ENCODE measurements at regions not wholly inside any gene's neighbourhood (a gene's known extent, or its start where the extent isn't known, plus 50 kb on each side); places are given as distances from the start of the nearest gene placed in this dataset.

DNA sequence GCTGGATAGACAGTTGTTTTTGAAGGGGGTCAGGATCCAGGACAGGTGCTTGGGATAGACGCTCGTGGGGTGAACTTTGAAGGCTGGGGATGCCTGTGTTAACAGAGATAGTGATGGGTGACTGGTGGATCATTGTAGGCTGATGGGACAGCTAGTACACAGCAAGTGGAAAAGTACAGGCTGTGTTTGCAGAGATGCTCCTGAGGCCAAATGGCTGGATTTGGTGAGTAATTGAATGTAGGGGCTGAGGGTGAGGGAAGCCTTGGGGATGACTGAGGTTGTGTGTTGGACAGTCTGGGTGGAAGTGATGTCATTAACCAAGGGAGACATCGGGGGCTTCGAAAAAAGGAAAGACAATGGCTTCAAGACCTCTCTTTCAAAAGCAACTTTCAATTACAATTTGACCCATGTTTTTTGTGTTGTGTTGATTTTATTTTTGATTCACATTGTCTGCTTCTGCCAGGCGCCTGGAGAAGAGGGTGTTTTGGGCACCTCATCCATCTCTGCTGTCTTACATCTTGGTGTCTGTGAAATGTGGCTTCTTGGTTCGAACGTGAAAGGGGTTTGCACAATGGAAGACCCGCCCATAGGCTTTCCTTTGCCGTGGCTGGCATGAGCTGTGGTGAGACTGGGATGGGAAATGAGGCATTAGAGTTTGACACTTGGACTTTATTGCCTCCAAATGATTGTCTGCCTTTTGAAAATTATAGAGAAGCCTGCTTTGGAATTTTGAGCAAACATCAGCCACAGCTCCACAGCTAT is 147.5 kb downstream of the FOXD2 start:
- H3K4me3 ChIP-seq (ENCODE audit: extremely low read depth, insufficient read depth, low read length, poor library complexity, severe bottlenecking) = no peak overlapping the region
- 85 to 88% methylated on average over 5 to 6 of the region's 9 CpGs for WGBS, 2 experiments (ENCODE audit: insufficient coverage in 2 of 2)
- no peaks in the 10 kb centered on the region for H3K9me3 ChIP-seq (ENCODE audit: control insufficient read depth, low read length)
- H3K27ac ChIP-seq (ENCODE audit: low read depth, low read length, severe bottlenecking) = no peak overlapping the region
- H3K36me3 ChIP-seq (ENCODE audit: control insufficient read depth, insufficient read depth, low read length) = no peaks in the 10 kb centered on the region
- H3K4me1 ChIP-seq (ENCODE audit: control insufficient read depth, insufficient read depth, low read length, poor library complexity, severe bottlenecking) = peaks cover 43% of the 10 kb centered on the region

DNA sequence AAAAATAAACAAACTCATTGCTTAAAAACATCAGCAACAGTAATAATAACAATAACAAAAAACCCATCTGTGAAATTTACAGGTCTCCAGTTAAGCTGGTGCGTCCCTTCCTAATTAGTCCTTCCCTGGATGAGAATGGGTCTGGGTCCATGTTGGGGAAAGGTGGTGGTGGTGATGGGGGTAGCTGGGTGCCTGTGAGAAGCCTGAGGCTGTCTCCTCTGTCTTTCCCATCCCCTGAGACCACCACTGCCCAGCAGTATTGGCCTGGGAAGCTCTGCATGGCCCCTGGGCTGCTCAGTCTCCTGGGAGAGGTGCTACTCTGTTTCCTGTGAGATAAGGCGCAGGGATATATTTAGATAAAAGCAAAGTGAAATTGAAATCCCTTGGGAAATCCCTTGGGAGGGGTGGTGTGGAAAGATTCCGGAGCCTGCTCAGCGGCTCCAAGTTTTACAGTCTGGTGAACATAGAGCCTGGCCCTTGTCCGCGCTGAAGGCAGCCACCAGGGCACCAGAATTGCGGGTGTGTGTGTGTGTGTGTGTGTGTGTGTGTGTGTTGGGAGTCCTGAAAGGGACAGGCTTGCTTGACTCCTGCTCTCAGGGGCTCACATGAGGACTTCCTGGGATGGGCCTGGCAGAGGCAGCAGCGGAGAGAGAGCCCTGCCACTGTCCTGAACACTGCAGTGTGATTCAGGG is 150.2 kb downstream of the FOXD2 start:
- Histone ChIP-seq H3K4me3 (ENCODE audit: extremely low read depth, insufficient read depth, low read length, poor library complexity, severe bottlenecking) (no peak overlapping the region), H3K4me1 (ENCODE audit: control insufficient read depth, insufficient read depth, low read length, poor library complexity, severe bottlenecking) (peaks cover 35% of the 10 kb centered on the region), H3K36me3 (ENCODE audit: control insufficient read depth, insufficient read depth, low read length) (no peaks in the 10 kb centered on the region), H3K27ac (ENCODE audit: low read depth, low read length, severe bottlenecking) (peak overlapping the region; percentile 58), H3K9me3 (ENCODE audit: control insufficient read depth, low read length) (no peaks in the 10 kb centered on the region)
- 89 to 100% methylated on average over 2 to 5 of the region's 8 CpGs for WGBS, 2 experiments (ENCODE audit: insufficient coverage in 2 of 2)

GRCh38 chr1:47590523-47591225 is 152.8 kb downstream of the FOXD2 start:
- peaks cover 23% of the 10 kb centered on the region for H3K4me1 ChIP-seq (ENCODE audit: control insufficient read depth, insufficient read depth, low read length, poor library complexity, severe bottlenecking)
- no peak overlapping the region for H3K27ac ChIP-seq (ENCODE audit: low read depth, low read length, severe bottlenecking)
- WGBS, 2 experiments (ENCODE audit: insufficient coverage in 2 of 2) = 61 to 77% methylated on average over 6 to 8 of the region's 8 CpGs
- H3K36me3 ChIP-seq (ENCODE audit: control insufficient read depth, insufficient read depth, low read length) = no peaks in the 10 kb centered on the region
- H3K4me3 ChIP-seq (ENCODE audit: extremely low read depth, insufficient read depth, low read length, poor library complexity, severe bottlenecking) = no peak overlapping the region
- H3K9me3 ChIP-seq (ENCODE audit: control insufficient read depth, low read length) = no peaks in the 10 kb centered on the region

GRCh38 chr1:47591801-47592200 is 154.0 kb downstream of the FOXD2 start:
- Histone ChIP-seq H3K4me3 (ENCODE audit: extremely low read depth, insufficient read depth, low read length, poor library complexity, severe bottlenecking) (no peak overlapping the region), H3K4me1 (ENCODE audit: control insufficient read depth, insufficient read depth, low read length, poor library complexity, severe bottlenecking) (peaks cover 21% of the 10 kb centered on the region), H3K9me3 (ENCODE audit: control insufficient read depth, low read length) (no peaks in the 10 kb centered on the region), H3K27ac (ENCODE audit: low read depth, low read length, severe bottlenecking) (no peak overlapping the region), H3K36me3 (ENCODE audit: control insufficient read depth, insufficient read depth, low read length) (no peaks in the 10 kb centered on the region)
- 84 to 88% methylated on average over 7 of the region's 7 CpGs for WGBS, 2 experiments (ENCODE audit: insufficient coverage in 2 of 2)

GRCh38 chr1:47592296-47593012 is 154.6 kb downstream of the FOXD2 start:
- H3K27ac ChIP-seq (ENCODE audit: low read depth, low read length, severe bottlenecking) = no peak overlapping the region
- no peaks in the 10 kb centered on the region for H3K9me3 ChIP-seq (ENCODE audit: control insufficient read depth, low read length)
- H3K4me1 ChIP-seq (ENCODE audit: control insufficient read depth, insufficient read depth, low read length, poor library complexity, severe bottlenecking) = peaks cover 21% of the 10 kb centered on the region
- WGBS, 2 experiments (ENCODE audit: insufficient coverage in 2 of 2) = 73 to 76% methylated on average over 14 to 15 of the region's 15 CpGs
- no peak overlapping the region for H3K4me3 ChIP-seq (ENCODE audit: extremely low read depth, insufficient read depth, low read length, poor library complexity, severe bottlenecking)
- no peaks in the 10 kb centered on the region for H3K36me3 ChIP-seq (ENCODE audit: control insufficient read depth, insufficient read depth, low read length)

DNA sequence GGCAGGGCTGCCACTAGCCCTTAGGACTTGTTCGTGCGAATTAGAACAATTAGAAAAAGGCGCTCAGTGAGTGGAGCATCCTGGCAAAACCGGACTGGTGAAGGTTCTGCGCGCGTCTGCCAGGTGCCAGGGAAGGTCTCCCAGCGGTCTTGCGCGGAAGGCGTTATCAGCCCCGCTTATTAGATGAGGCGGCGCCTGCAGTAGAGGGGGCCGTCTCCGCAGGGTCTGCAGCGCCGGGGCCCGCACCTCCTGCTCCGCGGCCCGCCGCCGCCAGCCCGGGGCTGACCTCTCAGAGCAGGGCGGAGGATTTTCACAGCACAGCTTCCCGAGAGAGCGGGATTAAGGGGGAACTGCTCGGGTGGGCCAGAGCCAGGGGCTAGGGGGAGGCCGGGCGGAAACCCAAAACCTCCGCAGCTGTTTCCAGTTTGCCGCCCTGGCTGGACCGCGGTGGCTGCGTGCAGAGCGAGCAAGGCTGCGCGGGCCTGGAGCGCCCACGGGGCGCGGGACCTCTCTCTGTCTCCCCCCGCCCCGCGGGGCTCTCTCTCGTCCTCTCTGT is 155.2 kb downstream of the FOXD2 start:
- Histone ChIP-seq H3K4me3 (ENCODE audit: extremely low read depth, insufficient read depth, low read length, poor library complexity, severe bottlenecking) (peak overlapping the region; percentile 18), H3K27ac (ENCODE audit: low read depth, low read length, severe bottlenecking) (no peak overlapping the region), H3K36me3 (ENCODE audit: control insufficient read depth, insufficient read depth, low read length) (no peaks in the 10 kb centered on the region), H3K4me1 (ENCODE audit: control insufficient read depth, insufficient read depth, low read length, poor library complexity, severe bottlenecking) (peaks cover 18% of the 10 kb centered on the region), H3K9me3 (ENCODE audit: control insufficient read depth, low read length) (no peaks in the 10 kb centered on the region)
- 7 to 12% methylated on average over 36 to 46 of the region's 47 CpGs for WGBS, 2 experiments (ENCODE audit: insufficient coverage in 2 of 2)

GRCh38 chr1:47593598-47594285 is 155.9 kb downstream of the FOXD2 start:
- H3K9me3 ChIP-seq (ENCODE audit: control insufficient read depth, low read length) = no peaks in the 10 kb centered on the region
- H3K27ac ChIP-seq (ENCODE audit: low read depth, low read length, severe bottlenecking) = no peak overlapping the region
- 53 to 64% methylated on average over 3 of the region's 12 CpGs for WGBS, 2 experiments (ENCODE audit: insufficient coverage in 2 of 2)
- peak overlapping the region; percentile 18 for H3K4me3 ChIP-seq (ENCODE audit: extremely low read depth, insufficient read depth, low read length, poor library complexity, severe bottlenecking)
- peaks cover 11% of the 10 kb centered on the region for H3K4me1 ChIP-seq (ENCODE audit: control insufficient read depth, insufficient read depth, low read length, poor library complexity, severe bottlenecking)
- no peaks in the 10 kb centered on the region for H3K36me3 ChIP-seq (ENCODE audit: control insufficient read depth, insufficient read depth, low read length)

GRCh38 chr1:47594627-47595026 is 156.8 kb downstream of the FOXD2 start:
- WGBS, 2 experiments (ENCODE audit: insufficient coverage in 2 of 2) = 91 to 100% methylated on average over 2 to 3 of the region's 4 CpGs

GRCh38 chr1:47596328-47596727 is 158.5 kb downstream of the FOXD2 start:
- no peaks in the 10 kb centered on the region for H3K36me3 ChIP-seq (ENCODE audit: control insufficient read depth, insufficient read depth, low read length)
- H3K4me1 ChIP-seq (ENCODE audit: control insufficient read depth, insufficient read depth, low read length, poor library complexity, severe bottlenecking) = peaks cover 7% of the 10 kb centered on the region
- no peak overlapping the region for H3K4me3 ChIP-seq (ENCODE audit: extremely low read depth, insufficient read depth, low read length, poor library complexity, severe bottlenecking)
- 60 to 94% methylated on average over 1 to 2 of the region's 3 CpGs for WGBS, 2 experiments (ENCODE audit: insufficient coverage in 2 of 2)
- no peak overlapping the region for H3K27ac ChIP-seq (ENCODE audit: low read depth, low read length, severe bottlenecking)
- H3K9me3 ChIP-seq (ENCODE audit: control insufficient read depth, low read length) = peaks cover 7% of the 10 kb centered on the region

More at GRCh38 chr1:47594627-47595026, 156.8 kb downstream of the FOXD2 start:
- H3K4me3 ChIP-seq (ENCODE audit: extremely low read depth, insufficient read depth, low read length, poor library complexity, severe bottlenecking) = no peak overlapping the region
- no peaks in the 10 kb centered on the region for H3K36me3 ChIP-seq (ENCODE audit: control insufficient read depth, insufficient read depth, low read length)
- H3K9me3 ChIP-seq (ENCODE audit: control insufficient read depth, low read length) = no peaks in the 10 kb centered on the region
- H3K27ac ChIP-seq (ENCODE audit: low read depth, low read length, severe bottlenecking) = no peak overlapping the region
- H3K4me1 ChIP-seq (ENCODE audit: control insufficient read depth, insufficient read depth, low read length, poor library complexity, severe bottlenecking) = peaks cover 7% of the 10 kb centered on the region

GRCh38 chr1:47598357-47598756 is 160.5 kb downstream of the FOXD2 start:
- no peaks in the 10 kb centered on the region for H3K36me3 ChIP-seq (ENCODE audit: control insufficient read depth, insufficient read depth, low read length)
- 87% methylated on average over 3 to 6 of the region's 8 CpGs for WGBS, 2 experiments (ENCODE audit: insufficient coverage in 2 of 2)
- peaks cover 15% of the 10 kb centered on the region for H3K9me3 ChIP-seq (ENCODE audit: control insufficient read depth, low read length)
- H3K27ac ChIP-seq (ENCODE audit: low read depth, low read length, severe bottlenecking) = no peak overlapping the region
- peaks cover under 1% of the 10 kb centered on the region for H3K4me1 ChIP-seq (ENCODE audit: control insufficient read depth, insufficient read depth, low read length, poor library complexity, severe bottlenecking)
- no peak overlapping the region for H3K4me3 ChIP-seq (ENCODE audit: extremely low read depth, insufficient read depth, low read length, poor library complexity, severe bottlenecking)

All from mesodermal cell (in vitro differentiated cells).